Mammary epithelial cell (primary cell): ENCODE measurements at regions not wholly inside any gene's neighbourhood (a gene's known extent, or its start where the extent isn't known, plus 50 kb on each side); places are given as distances from the start of the nearest gene placed in this dataset.

Experiments
- CTCF ChIP-seq, 2 donors: IDR thresholded peaks in 1 of 2; conservative IDR thresholded peaks in 1 of 2; 2 replicates each; pipeline ENCODE4 v1.5.1; 2011 to 2012; ENCODE audit warnings: inconsistent platforms in 2 of 2, low read length in 2 of 2, mild to moderate bottlenecking in 2 of 2, control low read depth in 1 of 2, low read depth in 1 of 2; ENCODE audit not compliant: insufficient read depth in 1 of 2; ENCODE audit errors: extremely low read depth in 1 of 2
- EZH2 ChIP-seq: IDR thresholded peaks from 2 replicates; pipeline ENCODE4 v1.6.1; 2012; ENCODE audit warnings: low read length, inconsistent platforms, borderline replicate concordance

DNA sequence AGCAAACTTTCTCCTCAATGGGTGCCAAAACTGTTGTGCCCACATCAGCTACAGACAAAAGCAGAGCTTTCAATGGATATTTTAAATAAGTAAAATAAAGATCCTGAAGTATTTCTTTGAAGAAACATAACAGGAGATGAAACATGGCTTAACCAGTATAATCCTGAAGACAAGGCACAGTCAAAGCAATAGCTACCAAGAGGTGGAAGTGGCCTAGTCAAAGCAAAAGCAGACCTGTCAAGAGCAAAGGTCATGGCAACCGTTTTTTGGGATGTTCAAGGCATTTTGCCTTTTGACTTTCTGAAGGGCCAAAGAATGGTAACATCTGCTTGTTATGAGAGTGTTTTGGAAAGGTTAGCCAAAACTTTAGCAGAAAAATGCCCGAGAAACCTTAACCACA, 77.9 kb downstream of the ANXA1 start:
- no peak for TF ChIP-seq CTCF (conservative IDR thresholded peaks at IDR 0.05 in 1 of 2, IDR thresholded peaks at IDR 0.05 in 1 of 2; ENCODE audit: extremely low read depth in 1 of 2, insufficient read depth in 1 of 2, low read depth in 1 of 2, low read length in 2 of 2)
- no peak for TF ChIP-seq EZH2
